ENCODE measurements at regions not wholly inside any gene's neighbourhood (a gene's known extent, or its start where the extent isn't known, plus 50 kb on each side); places are given as distances from the start of the nearest gene placed in this dataset.
"Not testable (repeated sequence)": the region's sequence is repeated elsewhere in the genome, so short reads cannot be mapped to it uniquely, and the experiment has no call there.

DNA sequence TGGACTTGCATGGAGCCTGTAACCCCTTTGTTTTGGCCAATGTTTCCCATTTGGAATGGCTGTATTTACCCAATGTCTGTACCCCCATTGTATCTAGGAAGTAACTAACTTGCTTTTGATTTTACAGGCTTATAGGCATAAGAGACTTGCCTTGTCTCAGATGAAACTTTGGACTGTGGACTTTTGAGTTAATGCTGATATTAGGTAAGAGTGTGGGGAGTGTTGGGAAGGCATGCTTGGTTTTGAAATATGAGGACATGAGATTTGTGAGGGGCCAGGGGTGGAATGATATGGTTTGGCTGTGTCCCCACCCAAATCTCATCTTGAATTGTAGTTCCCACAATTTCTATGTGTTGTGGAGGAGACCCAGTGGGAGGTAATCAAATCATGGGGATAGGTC, 76.7 kb upstream of the CADPS start:
- TF ChIP-seq, protein P1, sequence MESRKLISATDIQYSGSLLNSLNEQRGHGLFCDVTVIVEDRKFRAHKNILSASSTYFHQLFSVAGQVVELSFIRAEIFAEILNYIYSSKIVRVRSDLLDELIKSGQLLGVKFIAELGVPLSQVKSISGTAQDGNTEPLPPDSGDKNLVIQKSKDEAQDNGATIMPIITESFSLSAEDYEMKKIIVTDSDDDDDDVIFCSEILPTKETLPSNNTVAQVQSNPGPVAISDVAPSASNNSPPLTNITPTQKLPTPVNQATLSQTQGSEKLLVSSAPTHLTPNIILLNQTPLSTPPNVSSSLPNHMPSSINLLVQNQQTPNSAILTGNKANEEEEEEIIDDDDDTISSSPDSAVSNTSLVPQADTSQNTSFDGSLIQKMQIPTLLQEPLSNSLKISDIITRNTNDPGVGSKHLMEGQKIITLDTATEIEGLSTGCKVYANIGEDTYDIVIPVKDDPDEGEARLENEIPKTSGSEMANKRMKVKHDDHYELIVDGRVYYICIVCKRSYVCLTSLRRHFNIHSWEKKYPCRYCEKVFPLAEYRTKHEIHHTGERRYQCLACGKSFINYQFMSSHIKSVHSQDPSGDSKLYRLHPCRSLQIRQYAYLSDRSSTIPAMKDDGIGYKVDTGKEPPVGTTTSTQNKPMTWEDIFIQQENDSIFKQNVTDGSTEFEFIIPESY (IDR thresholded peaks at IDR 0.05), result not testable (repeated sequence)
- TF ChIP-seq, protein P2, sequence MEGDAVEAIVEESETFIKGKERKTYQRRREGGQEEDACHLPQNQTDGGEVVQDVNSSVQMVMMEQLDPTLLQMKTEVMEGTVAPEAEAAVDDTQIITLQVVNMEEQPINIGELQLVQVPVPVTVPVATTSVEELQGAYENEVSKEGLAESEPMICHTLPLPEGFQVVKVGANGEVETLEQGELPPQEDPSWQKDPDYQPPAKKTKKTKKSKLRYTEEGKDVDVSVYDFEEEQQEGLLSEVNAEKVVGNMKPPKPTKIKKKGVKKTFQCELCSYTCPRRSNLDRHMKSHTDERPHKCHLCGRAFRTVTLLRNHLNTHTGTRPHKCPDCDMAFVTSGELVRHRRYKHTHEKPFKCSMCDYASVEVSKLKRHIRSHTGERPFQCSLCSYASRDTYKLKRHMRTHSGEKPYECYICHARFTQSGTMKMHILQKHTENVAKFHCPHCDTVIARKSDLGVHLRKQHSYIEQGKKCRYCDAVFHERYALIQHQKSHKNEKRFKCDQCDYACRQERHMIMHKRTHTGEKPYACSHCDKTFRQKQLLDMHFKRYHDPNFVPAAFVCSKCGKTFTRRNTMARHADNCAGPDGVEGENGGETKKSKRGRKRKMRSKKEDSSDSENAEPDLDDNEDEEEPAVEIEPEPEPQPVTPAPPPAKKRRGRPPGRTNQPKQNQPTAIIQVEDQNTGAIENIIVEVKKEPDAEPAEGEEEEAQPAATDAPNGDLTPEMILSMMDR (IDR thresholded peaks at IDR 0.05; ENCODE audit: low read depth, low read length, missing input control), result not testable (repeated sequence)
- TF ChIP-seq FOXA1, SP1, YY1, HNF4G, RXRA, RAD21, JUND, NR2F2 (IDR thresholded peaks at IDR 0.05): not testable (repeated sequence)
- TF ChIP-seq, protein P3, sequence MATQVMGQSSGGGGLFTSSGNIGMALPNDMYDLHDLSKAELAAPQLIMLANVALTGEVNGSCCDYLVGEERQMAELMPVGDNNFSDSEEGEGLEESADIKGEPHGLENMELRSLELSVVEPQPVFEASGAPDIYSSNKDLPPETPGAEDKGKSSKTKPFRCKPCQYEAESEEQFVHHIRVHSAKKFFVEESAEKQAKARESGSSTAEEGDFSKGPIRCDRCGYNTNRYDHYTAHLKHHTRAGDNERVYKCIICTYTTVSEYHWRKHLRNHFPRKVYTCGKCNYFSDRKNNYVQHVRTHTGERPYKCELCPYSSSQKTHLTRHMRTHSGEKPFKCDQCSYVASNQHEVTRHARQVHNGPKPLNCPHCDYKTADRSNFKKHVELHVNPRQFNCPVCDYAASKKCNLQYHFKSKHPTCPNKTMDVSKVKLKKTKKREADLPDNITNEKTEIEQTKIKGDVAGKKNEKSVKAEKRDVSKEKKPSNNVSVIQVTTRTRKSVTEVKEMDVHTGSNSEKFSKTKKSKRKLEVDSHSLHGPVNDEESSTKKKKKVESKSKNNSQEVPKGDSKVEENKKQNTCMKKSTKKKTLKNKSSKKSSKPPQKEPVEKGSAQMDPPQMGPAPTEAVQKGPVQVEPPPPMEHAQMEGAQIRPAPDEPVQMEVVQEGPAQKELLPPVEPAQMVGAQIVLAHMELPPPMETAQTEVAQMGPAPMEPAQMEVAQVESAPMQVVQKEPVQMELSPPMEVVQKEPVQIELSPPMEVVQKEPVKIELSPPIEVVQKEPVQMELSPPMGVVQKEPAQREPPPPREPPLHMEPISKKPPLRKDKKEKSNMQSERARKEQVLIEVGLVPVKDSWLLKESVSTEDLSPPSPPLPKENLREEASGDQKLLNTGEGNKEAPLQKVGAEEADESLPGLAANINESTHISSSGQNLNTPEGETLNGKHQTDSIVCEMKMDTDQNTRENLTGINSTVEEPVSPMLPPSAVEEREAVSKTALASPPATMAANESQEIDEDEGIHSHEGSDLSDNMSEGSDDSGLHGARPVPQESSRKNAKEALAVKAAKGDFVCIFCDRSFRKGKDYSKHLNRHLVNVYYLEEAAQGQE (IDR thresholded peaks at IDR 0.05), result not testable (repeated sequence)
- TF ChIP-seq, protein P4, sequence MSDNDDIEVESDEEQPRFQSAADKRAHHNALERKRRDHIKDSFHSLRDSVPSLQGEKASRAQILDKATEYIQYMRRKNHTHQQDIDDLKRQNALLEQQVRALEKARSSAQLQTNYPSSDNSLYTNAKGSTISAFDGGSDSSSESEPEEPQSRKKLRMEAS (IDR thresholded peaks at IDR 0.05), result not testable (repeated sequence)

Measured in liver (tissue), 3 donors.